ENCODE measurements at regions not wholly inside any gene's neighbourhood (a gene's known extent, or its start where the extent isn't known, plus 50 kb on each side); places are given as distances from the start of the nearest gene placed in this dataset.

GRCh38 chr16:87163637-87164036 lies 153.6 kb downstream of the C16orf95 start:
- no peak for DNase-seq

- DNase-seq = no peak
Measured at GRCh38 chr16:87165151-87165550, 152.0 kb downstream of the C16orf95 start.

DNA sequence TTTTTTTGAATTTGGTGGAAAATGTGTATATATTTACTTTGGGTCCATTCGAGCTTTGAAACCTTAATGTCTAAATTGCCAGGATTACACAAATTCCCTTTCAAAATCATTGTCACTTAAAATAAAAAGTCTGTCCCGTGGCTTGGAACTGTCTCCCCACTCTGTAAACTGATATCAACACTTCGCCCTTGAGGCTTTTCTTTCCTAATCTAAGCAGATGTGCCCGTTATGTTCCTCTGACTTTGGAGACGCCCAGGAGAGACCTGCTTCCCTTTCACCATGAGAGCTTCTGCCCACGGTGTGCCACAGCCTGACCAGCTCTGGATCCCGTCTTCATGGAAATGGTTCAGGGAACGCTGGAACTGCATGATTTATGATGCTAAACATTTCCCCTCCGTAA lies 151.3 kb downstream of the C16orf95 start:
- no peak for DNase-seq

DNA sequence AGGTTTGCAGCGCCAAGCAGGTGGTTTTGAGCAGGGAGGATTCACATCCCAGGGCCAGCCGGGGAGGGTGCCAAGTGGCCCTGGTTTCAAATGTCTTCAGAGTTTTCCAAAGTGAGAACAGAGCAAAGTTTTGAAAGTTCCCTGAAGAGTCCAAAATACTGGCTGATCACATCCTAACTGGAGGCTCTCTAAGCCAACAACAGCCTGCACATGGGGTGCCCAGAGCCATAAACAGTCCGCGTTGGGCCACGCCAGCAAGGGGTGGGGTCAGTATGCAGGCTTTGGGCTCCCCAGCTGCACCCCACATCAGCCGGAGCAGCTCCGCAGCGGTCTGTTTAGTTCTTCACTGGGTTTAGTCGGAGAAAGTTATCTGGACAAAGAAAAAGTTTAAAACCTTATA lies 150.9 kb downstream of the C16orf95 start:
- DNase-seq = no peak

GRCh38 chr16:87166934-87167333 lies 150.3 kb downstream of the C16orf95 start:
- no peak for DNase-seq

DNA sequence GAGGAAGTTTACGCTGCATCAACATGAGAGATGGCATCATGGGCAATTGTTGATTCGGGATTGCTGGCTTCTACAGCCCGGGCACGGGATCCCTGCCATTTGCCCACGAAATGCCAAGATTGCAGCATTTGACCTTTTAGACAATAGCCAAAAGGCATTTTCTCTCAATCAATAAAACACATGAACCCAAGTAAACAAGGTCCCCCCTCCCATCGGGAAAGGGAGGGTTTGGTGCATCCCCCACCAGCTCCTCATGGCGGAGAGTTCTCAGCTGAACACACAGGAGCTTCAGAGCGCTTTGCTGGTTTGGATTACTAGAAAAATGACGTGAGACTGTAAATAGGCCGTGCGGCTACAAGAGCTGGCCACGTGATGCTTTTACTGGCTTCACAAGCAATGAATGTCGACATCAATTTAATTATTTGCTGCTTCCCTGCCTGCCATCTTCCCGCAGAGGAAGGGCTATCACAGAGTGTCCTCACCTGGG lies 147.6 kb downstream of the C16orf95 start:
- no peak for DNase-seq

- DNase-seq = no peak
Measured at GRCh38 chr16:87170310-87170709, 146.9 kb downstream of the C16orf95 start.

DNA sequence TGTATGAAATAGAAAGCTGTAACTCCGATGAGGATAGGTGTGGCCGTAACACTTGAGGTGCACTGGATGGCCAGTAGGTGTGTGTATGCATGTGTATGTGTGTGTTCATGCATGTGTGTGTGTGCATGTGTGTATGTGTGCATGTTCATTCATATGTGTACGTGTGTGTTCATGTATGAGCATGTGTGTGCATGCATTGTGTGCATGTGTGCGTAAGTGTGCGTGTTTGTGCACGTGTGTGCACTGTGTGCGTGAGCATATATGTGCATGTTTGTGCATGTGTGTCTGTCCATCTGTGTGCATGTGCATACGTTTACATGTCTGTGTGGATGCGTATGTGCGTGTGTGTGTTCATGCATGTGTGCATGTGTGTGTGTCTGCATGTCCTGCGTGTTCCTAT lies 145.5 kb downstream of the C16orf95 start:
- no peak for DNase-seq

GRCh38 chr16:87172632-87173031 lies 144.6 kb downstream of the C16orf95 start:
- no peak for DNase-seq

- DNase-seq = no peak
Measured at GRCh38 chr16:87173294-87173893, 143.8 kb downstream of the C16orf95 start.

- no peak for DNase-seq
Measured at GRCh38 chr16:87174061-87174460, 143.1 kb downstream of the C16orf95 start.

DNA sequence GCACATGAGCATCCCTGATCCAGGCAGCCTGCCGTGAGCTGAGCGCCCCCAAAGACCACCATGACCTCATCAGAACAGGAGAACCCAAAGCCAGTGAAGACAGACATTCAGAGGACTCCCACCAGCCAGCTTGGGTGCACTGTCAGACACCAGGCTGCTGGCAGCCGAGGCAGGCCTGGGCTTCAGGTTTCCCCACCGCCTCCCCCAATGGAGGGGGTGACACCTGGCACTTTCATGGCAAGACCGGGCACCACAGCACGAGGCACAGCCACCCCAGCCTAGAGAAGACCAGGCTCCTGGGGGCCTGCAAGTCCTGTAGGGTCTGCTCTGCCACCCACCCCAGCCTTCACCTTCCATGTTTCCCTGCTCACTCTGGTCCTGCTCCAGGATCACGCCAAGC lies 140.5 kb downstream of the C16orf95 start:
- DNase-seq = no peak

DNA sequence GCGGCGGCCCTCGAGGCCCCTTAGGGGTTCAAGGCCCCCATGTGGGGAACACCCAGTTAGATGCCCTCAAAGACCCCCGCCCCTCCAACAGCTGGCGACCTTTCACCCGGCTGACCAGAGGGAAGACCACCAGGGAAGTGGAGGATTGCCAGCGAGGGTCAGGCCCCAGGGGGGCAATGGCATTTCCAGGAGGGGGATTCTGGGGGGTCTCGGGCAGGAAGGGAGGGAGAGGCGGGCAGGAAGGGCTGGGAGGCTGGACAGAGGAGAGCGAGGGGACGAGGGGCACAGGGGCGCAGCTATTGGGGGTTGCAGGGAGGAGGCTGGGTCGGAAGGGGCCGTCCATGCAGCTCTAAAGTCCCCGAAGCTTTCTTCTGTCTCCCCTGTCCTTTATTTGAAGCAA lies 139.5 kb downstream of the C16orf95 start:
- DNase-seq = no peak

DNA sequence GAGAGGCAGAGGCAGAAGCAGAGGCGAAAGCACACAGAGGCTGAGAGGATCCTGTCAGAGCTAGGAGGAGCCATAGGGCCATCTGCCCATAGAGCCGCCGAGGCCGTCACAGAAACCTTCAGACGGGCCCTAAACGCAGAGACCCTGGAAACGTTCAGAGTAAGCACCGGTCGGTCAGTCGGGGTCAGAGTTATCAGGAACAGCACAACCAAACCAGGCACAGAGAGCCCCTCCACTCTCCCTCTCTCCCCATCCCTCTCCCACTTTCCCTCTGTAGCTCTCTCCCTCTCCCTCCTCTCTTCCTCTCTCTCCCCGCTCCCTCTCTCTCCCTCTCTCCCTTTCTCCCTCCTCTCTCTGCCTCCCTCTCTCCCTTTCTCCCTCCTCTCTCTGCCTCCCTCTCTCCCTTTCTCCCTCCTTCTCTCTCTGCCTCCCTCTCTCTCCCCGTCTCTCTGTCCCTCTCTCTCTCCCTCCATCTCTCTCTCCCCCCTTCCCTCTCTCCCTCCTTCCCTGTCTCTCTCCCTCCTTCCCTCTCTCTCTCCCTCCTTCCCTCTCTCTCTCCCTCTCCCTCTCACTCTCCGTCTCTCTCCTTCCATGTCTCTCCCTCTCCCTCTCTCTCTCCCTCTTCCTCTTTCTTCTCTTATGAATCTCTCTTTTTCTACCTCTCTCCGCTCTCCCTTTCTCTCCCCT lies 138.9 kb downstream of the C16orf95 start:
- DNase-seq = peak; percentile 46

DNA sequence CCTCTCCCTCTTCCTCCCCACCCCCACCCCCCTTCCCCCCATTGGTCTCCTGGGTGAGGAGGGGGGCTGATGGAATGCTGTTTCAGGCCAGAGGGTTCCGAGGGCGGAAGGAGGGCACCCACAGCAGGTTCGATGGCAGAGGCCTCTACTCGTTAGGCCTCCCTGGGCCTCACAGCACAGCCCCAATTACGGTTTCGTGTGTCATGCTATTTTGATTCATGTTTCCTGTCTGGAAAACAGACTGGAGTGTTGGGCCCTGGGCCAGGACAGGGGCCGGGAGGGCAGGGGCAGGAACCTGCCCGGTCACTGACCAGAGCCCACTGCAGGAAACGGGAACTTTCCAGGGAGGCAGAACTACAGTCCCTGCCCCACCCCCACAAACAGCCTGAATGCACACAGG lies 138.2 kb downstream of the C16orf95 start:
- peak; percentile 73 for DNase-seq

- DNase-seq = no peak
Measured at GRCh38 chr16:87180069-87180468, 137.1 kb downstream of the C16orf95 start.

- no peak for DNase-seq
Measured at GRCh38 chr16:87182759-87183158, 134.4 kb downstream of the C16orf95 start.

DNA sequence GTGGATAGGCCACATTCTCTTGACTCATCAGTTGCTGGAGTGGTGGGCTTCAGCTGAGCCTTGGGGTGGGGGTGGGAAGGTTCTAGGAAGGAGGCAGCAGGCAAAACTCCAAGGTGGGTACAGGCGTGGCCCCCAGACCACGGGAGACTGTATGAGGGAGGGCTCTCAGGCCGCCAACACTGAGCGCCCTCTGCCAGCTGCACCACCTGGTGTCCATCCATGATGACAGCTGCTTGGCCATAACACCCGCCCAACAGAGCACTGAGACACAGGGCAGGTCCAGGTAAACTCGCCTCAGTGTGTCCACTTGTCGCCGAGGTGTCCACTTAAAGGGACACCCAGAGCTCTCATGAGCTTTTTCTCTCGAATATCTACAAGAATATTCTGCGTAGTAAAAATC lies 133.5 kb downstream of the C16orf95 start:
- DNase-seq = no peak

DNA sequence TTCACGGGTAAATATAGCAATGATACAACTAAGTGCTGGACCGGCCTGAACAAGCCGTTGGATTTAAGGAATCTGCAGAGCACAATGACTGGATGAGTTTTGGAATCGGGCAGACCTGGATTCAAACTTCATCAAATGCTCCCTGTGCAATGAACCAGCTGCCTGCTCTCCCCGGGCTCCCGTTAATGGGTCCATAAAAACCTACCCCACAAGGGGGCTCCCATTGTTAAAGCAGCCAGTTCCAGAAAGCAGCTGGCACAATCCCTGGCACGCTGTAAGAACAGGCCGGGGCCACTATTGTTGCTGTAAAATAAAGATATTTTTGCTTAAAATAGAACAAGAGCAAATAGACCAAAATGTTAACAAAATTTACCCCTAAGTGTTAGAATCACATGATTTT lies 131.9 kb downstream of the C16orf95 start:
- DNase-seq = peak; percentile 33

DNA sequence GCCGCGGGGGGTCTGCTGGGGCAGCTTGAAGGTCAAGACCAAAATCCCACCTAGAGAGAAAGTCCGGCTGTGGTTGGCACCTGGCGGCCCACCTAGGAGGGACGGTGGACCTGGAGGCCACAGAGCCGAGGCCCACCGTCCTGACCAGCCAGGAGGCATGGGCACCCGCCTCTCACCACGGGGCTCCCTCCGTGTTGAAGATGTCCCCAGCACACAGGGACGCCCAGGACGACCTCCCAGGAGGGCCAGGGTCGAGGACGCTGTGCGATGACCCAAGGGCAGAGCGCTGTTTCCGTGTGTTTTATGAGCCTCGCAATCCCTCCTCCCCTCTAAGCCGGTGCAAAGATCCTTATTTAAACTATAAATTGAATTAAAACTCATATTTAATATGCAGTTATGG lies 131.2 kb downstream of the C16orf95 start:
- no peak for DNase-seq

- DNase-seq = no peak
Measured at GRCh38 chr16:87186446-87186845, 130.7 kb downstream of the C16orf95 start.

GRCh38 chr16:87186876-87187533 lies 130.2 kb downstream of the C16orf95 start:
- no peak for DNase-seq

DNA sequence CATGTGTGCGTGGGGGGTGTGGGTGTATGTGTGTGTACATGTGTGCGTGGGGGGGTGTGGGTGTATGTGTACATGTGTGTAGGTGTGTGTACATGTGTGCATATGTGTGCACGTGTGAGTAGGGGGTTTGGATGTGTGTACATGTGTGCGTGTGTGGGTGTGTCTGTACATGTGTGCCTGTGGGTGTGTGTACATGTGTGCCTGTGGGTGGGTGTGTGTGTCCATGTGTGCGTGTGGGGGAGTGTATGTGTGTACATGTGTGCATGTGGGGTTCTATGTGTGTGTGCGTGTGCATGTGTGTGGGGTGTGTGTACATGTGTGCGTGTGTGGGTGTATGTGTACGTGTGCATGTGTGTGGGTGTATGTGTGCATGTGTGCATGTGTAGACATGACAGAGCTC lies 129.1 kb downstream of the C16orf95 start:
- no peak for DNase-seq

DNA sequence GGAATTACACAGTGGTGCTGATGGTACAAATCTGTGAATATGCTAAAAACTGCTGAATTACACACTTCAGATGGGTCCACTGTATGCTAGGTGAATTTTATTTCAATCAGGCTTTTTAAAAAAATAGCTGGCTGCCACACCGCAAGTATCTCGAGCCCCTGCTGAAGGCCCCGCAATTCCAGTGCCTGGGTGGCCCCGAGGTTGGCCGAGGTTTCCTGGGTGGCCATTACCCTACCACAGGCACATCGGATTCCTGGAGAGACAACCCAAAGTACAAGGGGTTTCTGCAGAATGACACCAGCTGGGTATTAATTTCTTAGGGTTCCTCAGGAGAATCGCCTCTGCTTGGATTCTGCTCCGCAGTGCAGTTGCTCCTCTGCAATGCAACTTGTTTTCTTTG lies 127.8 kb downstream of the C16orf95 start:
- no peak for DNase-seq

Data from fibroblast of skin of scalp (primary cell).